Fibroblast of lung (primary cell): ENCODE measurements at regions not wholly inside any gene's neighbourhood (a gene's known extent, or its start where the extent isn't known, plus 50 kb on each side); places are given as distances from the start of the nearest gene placed in this dataset.

Source experiments
- DNase-seq, 2 donors: peaks; one replicate each; pipeline versions ENCODE4 v3.0.0 to v3.0.0-alpha.2; 2010; ENCODE audit warnings: low read depth in 2 of 2
- H2AFZ ChIP-seq: 2 replicates; pipeline ENCODE4 v1.5.1; 2012; ENCODE audit warnings: low read length, control low read depth, inconsistent platforms
- H3K27ac ChIP-seq: 2 replicates; pipeline ENCODE4 v1.5.1; 2011; ENCODE audit warnings: low read length, control low read depth; ENCODE audit not compliant: insufficient read depth
- H3K27me3 ChIP-seq: 2 replicates; pipeline ENCODE4 v1.5.1; 2011; ENCODE audit warnings: mild to moderate bottlenecking, low read length; ENCODE audit not compliant: control insufficient read depth, insufficient read depth
- H3K36me3 ChIP-seq: 2 replicates; pipeline ENCODE4 v1.5.1; 2011; ENCODE audit warnings: low read length; ENCODE audit not compliant: control insufficient read depth, insufficient read depth
- H3K4me1 ChIP-seq: 2 replicates; pipeline ENCODE4 v1.5.1; 2011; ENCODE audit warnings: low read length; ENCODE audit not compliant: control insufficient read depth, insufficient read depth; ENCODE audit errors: extremely low read depth
- H3K4me2 ChIP-seq: 2 replicates; pipeline ENCODE4 v1.5.1; 2011; ENCODE audit warnings: low read length, control low read depth; ENCODE audit not compliant: insufficient read depth; ENCODE audit errors: extremely low read depth
- H3K4me3 ChIP-seq, 4 experiments: fragments of 200-600 bp in 1 of 4; sonication (generic) in 1 of 4; replicated peaks in 1 of 4; 2 replicates each; pipeline ENCODE4 v1.5.1; 2011 to 2016; ENCODE audit warnings: low read length in 4 of 4, low read depth in 3 of 4, mild to moderate bottlenecking in 3 of 4, control low read depth in 2 of 4, inconsistent platforms in 1 of 4, mixed read lengths in 1 of 4; ENCODE audit not compliant: insufficient read depth in 1 of 4; ENCODE audit errors: control extremely low read depth in 1 of 4
- H3K79me2 ChIP-seq: 2 replicates; pipeline ENCODE4 v1.5.1; 2012; ENCODE audit warnings: mild to moderate bottlenecking, low read length, inconsistent platforms; ENCODE audit not compliant: control insufficient read depth, insufficient read depth
- H3K9ac ChIP-seq: 2 replicates; pipeline ENCODE4 v1.5.1; 2011; ENCODE audit warnings: mild to moderate bottlenecking, low read length, control low read depth; ENCODE audit not compliant: insufficient read depth
- H3K9me3 ChIP-seq: 2 replicates; pipeline ENCODE4 v1.5.1; 2012; ENCODE audit warnings: low read depth, low read length; ENCODE audit not compliant: control insufficient read depth, insufficient read depth
- H4K20me1 ChIP-seq: 2 replicates; pipeline ENCODE4 v1.5.1; 2011; ENCODE audit warnings: low read length; ENCODE audit not compliant: control insufficient read depth, insufficient read depth; ENCODE audit errors: extremely low read depth
- CTCF ChIP-seq, 2 donors: IDR thresholded peaks in 1 of 2; conservative IDR thresholded peaks in 1 of 2; 1 replicate in 1 of 2; 2 replicates in 1 of 2; pipeline ENCODE4 v1.5.1; 2011 to 2012; ENCODE audit warnings: low read length in 2 of 2, control low read depth in 1 of 2, inconsistent platforms in 1 of 2, low read depth in 1 of 2, mild to moderate bottlenecking in 1 of 2
- EZH2 ChIP-seq: IDR thresholded peaks from 2 replicates; pipeline ENCODE4 v1.5.1; 2012; ENCODE audit warnings: low read length, control low read depth, mild to moderate bottlenecking; ENCODE audit errors: missing control alignments

GRCh38 chr2:52835909-52836308, 931.7 kb upstream of the CHAC2 start:
- Histone ChIP-seq H4K20me1 (no peaks in the 10 kb centered on the region), H2AFZ (no peak overlapping the region), H3K79me2 (no peaks in the 10 kb centered on the region), H3K4me2 (no peak overlapping the region), H3K9ac (no peak overlapping the region), H3K36me3 (no peaks in the 10 kb centered on the region), H3K27ac (no peak overlapping the region), H3K4me3 (no peak overlapping the region), H3K9me3 (no peaks in the 10 kb centered on the region), H3K4me1 (no peaks in the 10 kb centered on the region), H3K27me3 (no peaks in the 10 kb centered on the region)
- no peak for TF ChIP-seq EZH2
- TF ChIP-seq CTCF (conservative IDR thresholded peaks at IDR 0.05 in 1 of 2, IDR thresholded peaks at IDR 0.05 in 1 of 2; ENCODE audit: low read depth in 1 of 2, low read length in 2 of 2), result no peak
- peak in 1 of 2 donors; percentile 3 for DNase-seq

- no peak for DNase-seq
- no peak overlapping the region for H3K4me2 ChIP-seq
- no peaks in the 10 kb centered on the region for H4K20me1 ChIP-seq
- H3K9ac ChIP-seq, result no peak overlapping the region
- no peak overlapping the region for H3K4me3 ChIP-seq
- no peaks in the 10 kb centered on the region for H3K36me3 ChIP-seq
- TF ChIP-seq CTCF (conservative IDR thresholded peaks at IDR 0.05 in 1 of 2, IDR thresholded peaks at IDR 0.05 in 1 of 2; ENCODE audit: low read depth in 1 of 2, low read length in 2 of 2) (no peak), EZH2 (no peak)
- no peaks in the 10 kb centered on the region for H3K9me3 ChIP-seq
- no peaks in the 10 kb centered on the region for H3K4me1 ChIP-seq
- no peak overlapping the region for H2AFZ ChIP-seq
- no peaks in the 10 kb centered on the region for H3K79me2 ChIP-seq
- no peaks in the 10 kb centered on the region for H3K27me3 ChIP-seq
- H3K27ac ChIP-seq, result no peak overlapping the region
Observed at GRCh38 chr2:52831216-52831615, 936.4 kb upstream of the CHAC2 start.

- no peak overlapping the region for H3K27ac ChIP-seq
- no peak overlapping the region for H2AFZ ChIP-seq
- DNase-seq, result no peak
- H3K4me3 ChIP-seq, result no peak overlapping the region
- H3K36me3 ChIP-seq, result no peaks in the 10 kb centered on the region
- H3K27me3 ChIP-seq, result no peaks in the 10 kb centered on the region
- no peak overlapping the region for H3K4me2 ChIP-seq
- H3K9me3 ChIP-seq, result no peaks in the 10 kb centered on the region
- no peaks in the 10 kb centered on the region for H3K4me1 ChIP-seq
- H4K20me1 ChIP-seq, result no peaks in the 10 kb centered on the region
- H3K79me2 ChIP-seq, result no peaks in the 10 kb centered on the region
- TF ChIP-seq EZH2, result no peak
- TF ChIP-seq CTCF (conservative IDR thresholded peaks at IDR 0.05 in 1 of 2, IDR thresholded peaks at IDR 0.05 in 1 of 2; ENCODE audit: low read depth in 1 of 2, low read length in 2 of 2), result no peak
- no peak overlapping the region for H3K9ac ChIP-seq
Observed at GRCh38 chr2:52828112-52828511, 939.5 kb upstream of the CHAC2 start.
